HG02852 (cell line): ENCODE measurements at regions not wholly inside any gene's neighbourhood (a gene's known extent, or its start where the extent isn't known, plus 50 kb on each side); places are given as distances from the start of the nearest gene placed in this dataset.
"Not testable (repeated sequence)": the region's sequence is repeated elsewhere in the genome, so short reads cannot be mapped to it uniquely, and the experiment has no call there.

ENCODE experiments used
- ATAC-seq: cut with Tn5 transposase; IDR thresholded peaks from one replicate; pipeline ENCODE4 v1.9.1; 2021; ENCODE audit warnings: mild to moderate bottlenecking, moderate library complexity; ENCODE audit not compliant: unreplicated experiment

- ATAC-seq: no peak
Observed at GRCh38 chr3:144953959-144954358, 982.3 kb downstream of the DIPK2A start.

- ATAC-seq: no peak
Observed at GRCh38 chr3:144957398-144958101, 985.9 kb downstream of the DIPK2A start.

DNA sequence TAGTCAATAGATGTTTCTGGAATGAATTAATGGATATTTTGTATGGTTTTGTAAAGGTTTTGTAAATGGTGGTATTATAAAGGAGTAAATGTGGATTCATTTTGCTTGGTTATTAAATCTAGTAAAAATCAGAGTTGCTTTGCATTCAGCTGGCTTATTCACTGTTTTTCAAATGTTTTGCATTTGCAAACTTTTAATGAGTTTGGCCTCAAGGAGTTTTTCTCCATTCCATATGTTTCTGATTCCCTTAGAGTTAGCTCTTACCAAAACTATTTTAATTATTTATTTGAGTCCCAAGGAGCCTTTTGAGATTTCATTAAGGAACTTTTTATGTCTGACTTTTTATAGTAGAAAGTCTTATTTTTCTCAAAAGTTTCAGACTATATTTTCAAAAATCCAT, 992.2 kb downstream of the DIPK2A start:
- no peak for ATAC-seq

DNA sequence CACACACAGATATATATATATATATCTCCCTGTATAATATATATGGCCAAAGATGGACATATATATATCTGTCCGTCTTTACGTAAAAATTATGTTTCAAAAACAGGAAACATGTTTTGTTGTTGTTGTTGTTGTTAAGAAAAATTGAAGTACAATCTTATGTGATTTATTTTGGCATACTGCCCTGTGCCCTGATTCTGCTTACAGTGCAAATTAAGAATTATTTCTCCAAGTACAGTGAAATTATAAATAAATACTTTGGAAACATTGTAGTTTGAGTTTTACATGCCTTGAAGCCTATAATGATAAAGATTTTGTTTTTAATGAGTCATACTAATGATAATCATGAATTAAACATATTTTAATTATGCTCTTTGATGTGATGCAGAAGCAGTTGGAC, 994.9 kb downstream of the DIPK2A start:
- no peak for ATAC-seq

DNA sequence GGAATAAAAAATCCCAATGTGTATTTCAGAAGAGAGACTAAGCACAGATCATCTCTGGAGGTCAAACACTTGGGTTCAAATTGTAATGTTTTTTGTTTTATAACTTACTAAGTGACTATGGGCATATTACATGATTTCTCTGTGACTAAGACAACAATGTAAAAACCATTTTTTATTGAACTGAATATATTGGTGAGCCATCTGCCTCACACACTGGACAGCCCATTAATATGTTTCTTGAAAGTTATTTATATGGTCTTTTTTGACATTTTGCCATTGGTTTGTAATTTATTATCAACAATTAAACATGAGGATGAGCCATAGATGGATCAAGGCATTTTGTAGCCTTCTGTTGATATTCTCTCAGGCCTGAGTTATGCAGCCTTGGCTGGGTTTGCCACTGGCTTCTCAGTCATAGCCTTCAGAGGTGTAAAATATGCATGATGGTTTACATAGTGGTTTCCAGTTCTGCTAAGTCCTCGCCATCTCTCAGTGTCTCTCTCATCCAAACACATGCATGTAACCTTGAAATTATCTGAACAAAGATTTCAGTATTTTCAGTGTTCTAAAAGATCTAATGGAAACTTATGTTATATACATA, 997.2 kb downstream of the DIPK2A start:
- no peak for ATAC-seq

- ATAC-seq: not testable (repeated sequence)
Observed at GRCh38 chr3:144984481-144984880, 1012.9 kb downstream of the DIPK2A start.

DNA sequence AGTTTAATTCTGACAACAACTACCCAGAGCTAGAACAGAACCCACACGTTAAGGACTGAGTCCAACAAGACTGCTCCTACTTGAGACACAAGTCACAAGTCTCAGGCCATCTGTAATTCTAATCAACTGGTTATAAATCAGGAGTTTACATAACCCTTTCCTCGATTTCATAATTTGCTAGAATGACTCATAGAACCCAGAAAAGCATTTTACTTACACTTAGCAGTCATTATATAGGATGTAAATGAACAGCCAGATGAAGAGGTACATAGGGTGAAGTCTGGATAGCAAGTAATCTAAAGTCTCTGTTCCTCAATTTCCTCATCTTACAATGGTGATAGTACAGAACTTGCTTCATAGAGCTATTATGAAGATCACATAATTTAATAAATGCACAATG, 1018.2 kb downstream of the DIPK2A start:
- no peak for ATAC-seq

DNA sequence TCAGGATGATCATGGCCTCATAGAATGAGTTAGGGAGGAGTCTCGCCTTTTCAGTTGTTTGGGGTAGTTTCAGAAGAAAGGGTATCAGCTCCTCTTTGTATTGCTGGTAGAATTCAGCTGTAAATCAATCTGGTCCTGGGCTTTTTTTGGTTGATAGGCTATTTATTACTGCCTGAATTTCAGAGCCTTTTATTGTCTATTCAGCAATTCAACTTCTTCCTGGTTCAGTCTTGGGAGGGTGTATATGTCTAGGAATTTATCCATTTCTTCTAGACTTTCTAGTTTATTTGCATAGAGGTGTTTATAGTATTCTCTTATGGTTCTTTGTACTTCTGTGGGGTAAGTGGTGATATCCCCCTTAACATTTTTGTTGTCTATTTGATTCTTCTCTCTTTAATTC, 1024.2 kb downstream of the DIPK2A start:
- ATAC-seq: no peak

- no peak for ATAC-seq
Observed at GRCh38 chr3:145005427-145005826, 1033.8 kb downstream of the DIPK2A start.

DNA sequence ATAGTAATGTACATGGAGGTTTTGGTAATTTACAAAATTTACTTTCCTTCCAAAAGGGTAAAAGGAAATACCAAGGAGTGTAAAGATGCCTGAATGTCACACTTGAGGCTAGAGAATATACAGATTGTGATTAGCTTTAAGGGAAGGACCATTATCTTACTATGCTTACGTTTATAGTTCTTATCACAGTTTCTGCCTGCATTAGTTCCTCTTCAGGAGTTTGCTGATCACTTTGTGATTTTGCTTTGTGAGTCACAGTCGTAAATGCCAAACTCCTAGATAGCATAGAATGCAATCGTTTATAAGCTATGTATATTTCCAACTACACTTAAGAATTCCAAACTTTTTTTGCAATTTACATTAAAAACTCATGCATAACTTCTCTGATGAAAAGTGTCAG, 1034.6 kb downstream of the DIPK2A start:
- ATAC-seq: no peak

DNA sequence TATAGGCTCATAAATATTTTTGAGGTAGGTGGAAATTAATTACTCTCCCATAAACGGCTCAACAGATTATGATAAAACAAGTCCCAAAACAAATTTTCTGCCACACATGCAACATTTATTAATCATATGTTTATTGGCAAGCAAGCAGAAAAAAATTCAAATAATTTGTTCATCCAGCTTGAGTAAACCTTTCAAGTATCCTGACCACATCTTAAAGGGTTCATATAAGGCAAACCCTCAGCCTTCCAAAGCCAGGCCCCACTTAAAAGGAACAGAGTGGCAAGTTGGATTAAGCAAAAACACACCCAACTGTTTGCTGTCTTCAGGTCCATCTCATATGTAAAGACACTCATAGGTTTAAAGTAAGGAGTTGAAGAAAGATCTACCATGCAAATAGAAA, 1042.3 kb downstream of the DIPK2A start:
- ATAC-seq: no peak

GRCh38 chr3:145015253-145015652, 1043.6 kb downstream of the DIPK2A start:
- ATAC-seq: no peak

GRCh38 chr3:145017959-145018358, 1046.3 kb downstream of the DIPK2A start:
- no peak for ATAC-seq

DNA sequence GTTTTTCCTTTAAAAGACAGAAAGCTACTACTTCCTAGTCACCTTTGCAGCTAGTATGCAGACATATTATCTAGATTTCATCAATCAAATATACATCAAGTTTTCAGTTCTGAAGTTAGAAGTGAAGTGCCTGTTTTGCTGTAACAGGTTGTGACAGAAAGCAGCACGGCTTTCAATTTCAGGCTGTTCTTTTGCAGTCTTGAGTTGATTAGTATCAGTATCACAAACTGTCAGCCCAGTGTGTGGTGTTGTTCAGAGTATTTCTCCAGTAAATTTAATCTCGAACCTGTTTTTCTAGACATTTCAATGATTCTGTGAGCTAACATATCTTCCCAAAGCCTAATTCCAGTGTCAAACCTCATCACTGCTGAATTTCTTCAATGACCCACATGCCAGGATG, 1050.8 kb downstream of the DIPK2A start:
- no peak for ATAC-seq

- no peak for ATAC-seq
Observed at GRCh38 chr3:145024700-145025099, 1053.1 kb downstream of the DIPK2A start.

- not testable (repeated sequence) for ATAC-seq
Observed at GRCh38 chr3:145027186-145027585, 1055.6 kb downstream of the DIPK2A start.

DNA sequence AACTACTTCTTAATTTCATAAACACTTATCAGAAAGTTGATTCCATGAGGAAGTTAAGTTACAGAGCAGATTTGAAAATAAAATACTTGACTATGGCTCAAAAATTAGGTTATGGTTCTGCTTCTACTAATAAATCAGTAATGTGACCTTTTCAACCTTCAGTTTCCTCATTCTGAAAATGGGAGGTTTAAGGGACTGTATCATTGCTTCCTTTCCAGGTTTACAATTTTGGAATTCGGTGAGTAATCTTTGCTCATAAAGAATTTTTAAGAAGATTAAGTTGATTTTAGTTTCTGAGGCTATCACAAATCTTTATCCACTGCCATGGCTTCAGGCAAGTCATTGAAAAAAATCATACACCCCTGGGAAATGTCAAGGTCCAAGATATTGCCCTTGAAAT, 1061.2 kb downstream of the DIPK2A start:
- no peak for ATAC-seq

- ATAC-seq: no peak
Observed at GRCh38 chr3:145035682-145036081, 1064.1 kb downstream of the DIPK2A start.

GRCh38 chr3:145054055-145054454, 1082.4 kb downstream of the DIPK2A start:
- ATAC-seq: not testable (repeated sequence)

DNA sequence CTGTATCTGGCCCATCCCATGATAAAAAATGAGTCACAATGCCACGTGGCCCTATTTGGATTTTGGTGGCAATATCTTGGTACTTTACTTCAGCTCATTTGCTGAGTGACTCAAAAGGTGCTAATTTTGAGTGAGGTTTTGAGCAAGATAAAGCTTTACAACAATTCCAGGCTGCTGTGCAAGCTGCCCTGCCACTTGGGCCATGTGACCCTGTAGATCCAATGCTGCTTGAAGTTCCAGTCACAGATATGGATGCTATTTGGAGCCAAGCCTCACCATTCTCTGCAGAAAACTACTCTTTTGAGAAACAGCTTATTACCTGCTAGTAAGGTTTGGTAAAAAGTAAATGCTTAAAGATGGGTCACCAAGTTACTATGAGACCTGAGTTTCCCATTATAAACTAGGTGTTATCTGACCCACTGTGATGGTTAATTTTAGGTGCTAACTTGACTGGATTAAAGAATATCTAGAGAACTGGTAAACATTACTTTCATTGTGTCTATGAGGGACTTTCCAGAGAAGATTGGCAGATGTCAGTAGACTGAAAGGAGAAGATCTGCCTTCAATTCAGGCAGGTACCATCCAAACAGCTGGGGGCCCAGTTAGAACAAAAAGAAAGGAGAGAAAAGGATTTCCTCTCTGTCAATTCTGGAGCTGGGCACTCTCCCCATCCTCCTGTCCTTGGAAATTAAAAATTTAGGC, 1083.9 kb downstream of the DIPK2A start:
- peak; percentile 71 for ATAC-seq

GRCh38 chr3:145058483-145058882, 1086.9 kb downstream of the DIPK2A start:
- ATAC-seq: no peak

DNA sequence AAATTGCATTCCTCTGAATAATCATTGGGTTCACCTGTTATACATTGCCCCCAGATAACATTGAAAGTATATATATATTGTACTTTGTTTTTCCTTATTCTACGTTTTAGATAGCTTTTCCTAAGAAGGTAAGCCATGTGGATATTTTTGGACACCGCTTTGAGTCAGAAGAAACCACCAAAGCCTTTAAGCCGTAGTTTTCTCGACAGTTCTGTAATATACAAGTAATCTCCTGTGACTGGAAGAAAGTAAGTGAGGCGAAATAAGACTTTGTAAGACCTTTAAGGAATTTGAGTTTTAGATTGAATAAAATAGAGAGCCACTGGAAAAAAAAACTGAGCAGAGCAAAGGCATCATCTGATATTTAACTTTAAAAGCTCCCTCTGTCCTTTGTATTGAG, 1092.0 kb downstream of the DIPK2A start:
- ATAC-seq: no peak
